NCI-H526 treated with DMSO at 0.1 percent for 48 hours (cell line): ENCODE measurements at regions not wholly inside any gene's neighbourhood (a gene's known extent, or its start where the extent isn't known, plus 50 kb on each side); places are given as distances from the start of the nearest gene placed in this dataset.

Experiments used
- DNase-seq: peaks from one replicate; lab custom pipeline; 2025; lab: John Stamatoyannopoulos, UW

DNA sequence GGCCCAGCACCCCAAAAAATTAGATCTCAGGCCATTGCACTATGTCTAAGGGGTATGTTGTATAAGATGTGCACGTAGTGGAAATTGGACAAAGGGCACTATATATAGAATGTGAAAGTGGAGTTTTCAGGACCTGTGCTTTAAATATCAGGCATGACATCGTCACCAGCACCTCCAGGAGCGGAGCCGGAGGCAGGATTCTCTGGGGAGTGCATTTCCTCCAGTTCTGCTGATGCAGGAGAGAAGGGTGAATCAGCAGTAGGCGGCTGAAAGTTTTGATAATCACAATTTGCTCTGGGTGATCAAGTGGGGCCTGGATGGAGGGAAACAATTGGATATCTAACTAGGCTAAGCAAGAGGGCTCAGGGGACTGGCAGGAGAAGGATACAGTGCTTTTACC, 69.1 kb upstream of the NTM start:
- no peak for DNase-seq

DNA sequence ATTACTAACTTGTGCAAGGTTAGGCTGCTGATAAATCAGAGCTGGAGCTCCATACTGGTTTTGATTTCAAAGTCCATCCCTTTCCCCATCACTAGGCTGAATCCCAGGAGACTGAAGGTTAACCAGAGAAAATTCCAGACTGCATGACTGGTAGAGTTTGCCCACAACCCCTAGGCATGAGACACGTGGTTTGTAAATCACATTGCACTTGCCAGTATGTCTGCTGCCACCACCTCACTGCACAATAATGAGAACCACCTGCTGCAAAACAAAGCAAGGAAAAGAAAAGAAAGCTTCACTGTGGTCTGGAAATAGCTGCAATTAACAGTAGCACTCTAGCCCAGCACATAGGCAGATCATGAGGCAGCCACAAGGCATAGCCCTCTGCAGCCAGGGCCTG, 67.6 kb upstream of the NTM start:
- DNase-seq, result no peak

DNA sequence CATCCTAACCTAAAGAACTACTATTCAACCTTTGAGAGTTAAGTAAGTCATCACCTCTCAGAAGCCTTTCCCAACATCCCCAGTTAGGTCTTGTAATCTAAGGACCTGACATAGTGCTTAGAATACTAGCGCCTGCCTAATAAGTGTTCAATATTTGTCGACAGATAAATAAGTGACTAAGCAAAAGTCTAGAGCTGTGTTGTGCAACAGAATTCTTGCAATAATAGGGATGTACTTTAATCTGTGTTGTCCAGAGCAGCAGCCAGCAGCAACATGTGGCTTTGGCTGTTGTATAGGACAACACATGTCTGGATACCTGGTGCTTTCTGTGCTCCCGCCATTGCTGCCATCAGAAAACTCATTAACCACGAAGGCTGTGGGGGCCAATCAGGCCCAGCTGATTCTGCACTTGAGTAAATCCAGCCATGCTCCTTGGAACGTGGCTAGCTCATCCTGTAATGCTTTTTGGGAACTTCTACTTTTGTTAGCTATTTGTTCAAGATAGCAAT, 66.8 kb upstream of the NTM start:
- DNase-seq, result no peak

DNA sequence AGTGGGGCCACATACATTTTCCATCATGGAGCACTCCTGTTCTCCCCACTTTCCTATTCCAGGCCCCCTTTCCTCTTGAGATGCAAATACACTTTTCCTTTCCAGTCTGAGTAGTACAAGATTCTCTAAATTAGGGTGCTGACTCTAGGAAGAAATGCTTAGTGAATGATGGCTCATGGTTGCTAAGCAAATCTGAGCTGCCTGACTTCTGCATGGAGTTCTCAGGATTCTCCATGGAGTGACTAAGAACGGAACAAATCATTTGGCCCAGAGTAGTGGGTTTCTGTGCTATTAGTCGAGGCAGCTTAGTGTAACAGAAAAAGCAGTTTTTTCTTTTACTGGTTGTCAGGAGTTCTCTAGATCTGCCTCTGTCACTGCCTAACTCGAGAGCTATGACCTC, 65.4 kb upstream of the NTM start:
- no peak for DNase-seq

DNA sequence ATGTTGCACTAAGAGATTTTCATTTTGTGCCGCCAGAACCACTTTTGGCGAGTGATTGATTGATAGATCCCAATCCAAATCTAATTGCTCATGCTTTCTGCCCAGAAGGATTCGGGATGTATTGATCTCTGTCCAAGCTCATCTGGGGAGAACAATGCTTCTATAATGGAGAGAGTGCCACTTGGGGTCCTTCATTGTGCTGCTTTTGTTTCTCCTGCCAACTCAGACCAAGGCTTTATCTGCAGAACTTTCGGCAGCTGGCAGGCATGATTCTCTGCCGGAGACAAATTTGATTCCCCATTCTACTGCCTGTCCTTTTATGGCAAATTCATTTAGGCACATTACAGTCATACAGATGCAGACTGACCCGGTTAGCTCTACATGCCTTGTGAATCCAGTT, 62.9 kb upstream of the NTM start:
- no peak for DNase-seq

DNA sequence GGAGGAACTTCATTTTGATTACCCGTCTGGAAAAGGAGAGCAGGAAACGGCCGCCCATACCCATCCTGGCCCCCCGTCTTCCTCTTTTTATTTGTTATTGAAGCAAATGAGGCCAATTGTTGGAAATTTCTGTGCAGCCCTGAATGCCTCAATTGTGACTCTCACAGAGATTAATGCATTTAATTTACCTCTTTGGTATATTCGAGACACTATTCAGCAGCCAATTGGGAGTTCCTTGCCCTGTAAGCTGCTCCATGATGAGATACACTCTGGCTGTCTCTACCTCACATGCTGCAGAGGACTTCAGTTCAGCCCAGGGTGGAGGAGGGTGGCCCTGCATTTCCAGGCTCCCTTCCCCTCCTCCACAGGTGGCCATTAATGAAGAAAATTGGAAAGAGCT, 60.6 kb upstream of the NTM start:
- DNase-seq, result no peak

DNA sequence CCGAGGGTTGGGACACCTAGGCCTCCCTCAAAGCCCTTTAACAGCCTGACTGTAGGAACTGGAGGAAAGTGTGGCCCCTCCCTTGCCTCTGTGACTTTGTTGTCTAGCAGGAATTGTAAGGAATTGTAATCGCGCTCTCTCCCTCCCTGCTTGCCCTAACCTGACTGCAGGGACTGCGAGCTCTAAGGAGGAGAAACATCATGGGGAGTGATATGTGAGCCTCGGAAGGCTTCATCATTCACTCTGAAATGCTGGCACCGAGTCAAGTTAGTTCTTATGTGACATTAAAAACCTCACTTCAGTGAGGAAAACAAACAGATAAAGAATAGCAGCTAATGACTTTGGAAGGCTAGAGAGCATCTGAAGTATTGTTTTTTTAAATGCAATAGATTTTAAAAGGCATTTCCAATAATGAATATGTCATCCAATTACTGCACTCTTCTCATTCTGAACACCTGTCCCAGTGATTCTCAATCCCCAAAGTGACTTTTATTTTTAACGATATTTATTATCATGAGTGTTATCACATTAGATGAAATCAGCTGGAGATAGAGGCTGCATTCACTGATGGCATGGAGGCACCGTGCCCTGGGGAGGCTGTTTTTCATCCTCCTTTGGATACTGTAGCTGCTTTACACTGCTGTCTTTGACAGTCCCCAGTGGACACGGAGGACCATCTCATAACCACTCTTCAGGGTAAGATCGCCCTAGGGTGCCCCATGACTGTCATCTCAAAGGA, 58.5 kb upstream of the NTM start:
- no peak for DNase-seq
